NB4 (cell line): ENCODE measurements at regions not wholly inside any gene's neighbourhood (a gene's known extent, or its start where the extent isn't known, plus 50 kb on each side); places are given as distances from the start of the nearest gene placed in this dataset.

Experiments
- POLR2A ChIP-seq: IDR thresholded peaks from 2 replicates; pipeline ENCODE4 v1.6.1; 2011; ENCODE audit warnings: mild to moderate bottlenecking; ENCODE audit not compliant: insufficient read length; ENCODE audit errors: extremely low read depth
- TF ChIP-seq, protein P1 (sequence below): IDR thresholded peaks from one replicate; pipeline ENCODE4 v1.5.1; 2012; ENCODE audit warnings: low read depth, low read length
- TF ChIP-seq, protein P2 (sequence below): IDR thresholded peaks from 2 replicates; pipeline ENCODE4 v1.6.1; 2011; ENCODE audit warnings: low read depth, low read length

DNA sequence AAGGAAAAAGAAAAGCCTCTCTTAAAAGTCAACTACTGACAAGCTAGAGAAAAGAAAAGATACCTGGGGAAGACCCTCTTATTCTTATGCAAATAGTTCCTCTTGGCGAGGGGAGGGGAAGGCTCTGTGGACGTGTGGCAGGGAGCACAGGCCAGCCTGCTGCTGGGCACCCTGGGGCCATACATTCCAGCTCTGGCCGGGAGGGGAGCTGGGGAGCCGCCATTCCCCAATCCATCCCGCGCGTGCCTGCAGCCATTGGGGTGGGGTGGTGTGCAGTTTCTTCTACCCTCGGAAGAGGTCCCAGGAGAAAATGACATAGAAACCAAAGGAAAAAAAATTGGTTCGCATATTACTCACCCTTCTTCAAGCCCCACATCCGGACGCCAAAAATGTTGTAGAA is 1496.4 kb downstream of the RPA4 start:
- TF ChIP-seq, protein P1, sequence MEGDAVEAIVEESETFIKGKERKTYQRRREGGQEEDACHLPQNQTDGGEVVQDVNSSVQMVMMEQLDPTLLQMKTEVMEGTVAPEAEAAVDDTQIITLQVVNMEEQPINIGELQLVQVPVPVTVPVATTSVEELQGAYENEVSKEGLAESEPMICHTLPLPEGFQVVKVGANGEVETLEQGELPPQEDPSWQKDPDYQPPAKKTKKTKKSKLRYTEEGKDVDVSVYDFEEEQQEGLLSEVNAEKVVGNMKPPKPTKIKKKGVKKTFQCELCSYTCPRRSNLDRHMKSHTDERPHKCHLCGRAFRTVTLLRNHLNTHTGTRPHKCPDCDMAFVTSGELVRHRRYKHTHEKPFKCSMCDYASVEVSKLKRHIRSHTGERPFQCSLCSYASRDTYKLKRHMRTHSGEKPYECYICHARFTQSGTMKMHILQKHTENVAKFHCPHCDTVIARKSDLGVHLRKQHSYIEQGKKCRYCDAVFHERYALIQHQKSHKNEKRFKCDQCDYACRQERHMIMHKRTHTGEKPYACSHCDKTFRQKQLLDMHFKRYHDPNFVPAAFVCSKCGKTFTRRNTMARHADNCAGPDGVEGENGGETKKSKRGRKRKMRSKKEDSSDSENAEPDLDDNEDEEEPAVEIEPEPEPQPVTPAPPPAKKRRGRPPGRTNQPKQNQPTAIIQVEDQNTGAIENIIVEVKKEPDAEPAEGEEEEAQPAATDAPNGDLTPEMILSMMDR = no peak
- no peak for TF ChIP-seq POLR2A
- TF ChIP-seq, protein P2, sequence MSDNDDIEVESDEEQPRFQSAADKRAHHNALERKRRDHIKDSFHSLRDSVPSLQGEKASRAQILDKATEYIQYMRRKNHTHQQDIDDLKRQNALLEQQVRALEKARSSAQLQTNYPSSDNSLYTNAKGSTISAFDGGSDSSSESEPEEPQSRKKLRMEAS = no peak
